ENCODE measurements at regions not wholly inside any gene's neighbourhood (a gene's known extent, or its start where the extent isn't known, plus 50 kb on each side); places are given as distances from the start of the nearest gene placed in this dataset.

DNA sequence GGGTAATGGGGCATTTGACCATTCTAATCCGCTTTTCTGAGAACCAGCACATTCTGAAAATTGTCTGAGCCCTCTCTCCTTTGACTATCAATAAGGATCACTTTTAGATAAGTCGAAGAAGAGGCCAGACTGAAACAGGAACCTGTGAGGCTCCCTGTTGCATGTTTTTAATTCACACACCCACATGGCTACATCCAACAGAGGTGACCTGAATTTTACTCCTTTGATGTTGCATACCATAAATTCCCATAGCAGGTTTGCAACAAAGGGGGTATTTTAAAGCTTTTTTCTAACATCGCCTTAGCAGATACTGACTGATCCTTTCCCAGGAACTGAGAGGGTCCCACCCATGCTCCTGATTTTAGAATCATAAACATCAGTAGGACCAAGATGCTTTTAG, 450.8 kb downstream of the USP25 start:
- H3K36me3 Mint-ChIP-seq (ENCODE audit: insufficient read depth, unreplicated experiment), result no peaks in the 10 kb centered on the region
- no TSS peak for BruUV-seq (replicated peaks)

DNA sequence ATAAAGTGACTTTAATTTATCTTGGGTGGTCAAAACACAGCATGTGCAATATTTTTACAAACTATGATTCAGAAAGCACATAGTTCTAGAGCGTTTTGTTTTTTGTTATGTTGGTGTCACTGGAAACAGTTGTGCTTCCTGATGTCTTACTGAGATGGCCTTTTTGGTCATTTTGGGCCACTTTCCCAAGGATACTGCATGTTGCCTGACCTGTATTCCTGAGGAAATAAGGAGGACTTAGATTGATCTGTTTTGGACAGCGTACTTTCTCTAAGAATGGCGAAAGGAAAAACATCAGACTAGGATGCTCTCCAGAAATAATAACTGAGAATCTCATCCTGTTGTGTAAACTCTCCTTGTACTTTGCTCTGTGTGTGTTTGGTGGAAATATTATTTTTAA, 451.2 kb downstream of the USP25 start:
- BruUV-seq (replicated peaks), result no TSS peak
- intact Hi-C loops (cut with micrococcal nuclease; ENCODE audit: unreplicated experiment), result no loop called here
- no peaks in the 10 kb centered on the region for H3K27me3 Mint-ChIP-seq (ENCODE audit: unreplicated experiment)
- no peaks in the 10 kb centered on the region for H3K9me3 Mint-ChIP-seq (ENCODE audit: low read depth, unreplicated experiment)
- no peaks in the 10 kb centered on the region for H3K4me1 Mint-ChIP-seq (ENCODE audit: low read depth, unreplicated experiment)
- CTCF ChIA-PET, result no interaction called here
- H3K36me3 Mint-ChIP-seq (ENCODE audit: insufficient read depth, unreplicated experiment), result no peaks in the 10 kb centered on the region
- H3K4me3 Mint-ChIP-seq (ENCODE audit: low read depth, unreplicated experiment), result no peak overlapping the region
- TF ChIP-seq, protein P1, sequence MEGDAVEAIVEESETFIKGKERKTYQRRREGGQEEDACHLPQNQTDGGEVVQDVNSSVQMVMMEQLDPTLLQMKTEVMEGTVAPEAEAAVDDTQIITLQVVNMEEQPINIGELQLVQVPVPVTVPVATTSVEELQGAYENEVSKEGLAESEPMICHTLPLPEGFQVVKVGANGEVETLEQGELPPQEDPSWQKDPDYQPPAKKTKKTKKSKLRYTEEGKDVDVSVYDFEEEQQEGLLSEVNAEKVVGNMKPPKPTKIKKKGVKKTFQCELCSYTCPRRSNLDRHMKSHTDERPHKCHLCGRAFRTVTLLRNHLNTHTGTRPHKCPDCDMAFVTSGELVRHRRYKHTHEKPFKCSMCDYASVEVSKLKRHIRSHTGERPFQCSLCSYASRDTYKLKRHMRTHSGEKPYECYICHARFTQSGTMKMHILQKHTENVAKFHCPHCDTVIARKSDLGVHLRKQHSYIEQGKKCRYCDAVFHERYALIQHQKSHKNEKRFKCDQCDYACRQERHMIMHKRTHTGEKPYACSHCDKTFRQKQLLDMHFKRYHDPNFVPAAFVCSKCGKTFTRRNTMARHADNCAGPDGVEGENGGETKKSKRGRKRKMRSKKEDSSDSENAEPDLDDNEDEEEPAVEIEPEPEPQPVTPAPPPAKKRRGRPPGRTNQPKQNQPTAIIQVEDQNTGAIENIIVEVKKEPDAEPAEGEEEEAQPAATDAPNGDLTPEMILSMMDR (IDR thresholded peaks at IDR 0.05; ENCODE audit: unreplicated experiment), result no peak
- H3K27ac Mint-ChIP-seq (ENCODE audit: unreplicated experiment), result no peak overlapping the region
- no peak for DNase-seq

More for the DNA sequence above, 450.8 kb downstream of the USP25 start:
- Mint-ChIP-seq H3K4me3 (ENCODE audit: low read depth, unreplicated experiment) (no peak overlapping the region), H3K27me3 (ENCODE audit: unreplicated experiment) (no peaks in the 10 kb centered on the region), H3K4me1 (ENCODE audit: low read depth, unreplicated experiment) (no peaks in the 10 kb centered on the region), H3K27ac (ENCODE audit: unreplicated experiment) (no peak overlapping the region), H3K9me3 (ENCODE audit: low read depth, unreplicated experiment) (no peaks in the 10 kb centered on the region)
- intact Hi-C loops (cut with micrococcal nuclease; ENCODE audit: unreplicated experiment), result no loop called here
- TF ChIP-seq, protein P1 (IDR thresholded peaks at IDR 0.05; ENCODE audit: unreplicated experiment), result no peak
- CTCF ChIA-PET, result no interaction called here
- DNase-seq, result no peak

DNA sequence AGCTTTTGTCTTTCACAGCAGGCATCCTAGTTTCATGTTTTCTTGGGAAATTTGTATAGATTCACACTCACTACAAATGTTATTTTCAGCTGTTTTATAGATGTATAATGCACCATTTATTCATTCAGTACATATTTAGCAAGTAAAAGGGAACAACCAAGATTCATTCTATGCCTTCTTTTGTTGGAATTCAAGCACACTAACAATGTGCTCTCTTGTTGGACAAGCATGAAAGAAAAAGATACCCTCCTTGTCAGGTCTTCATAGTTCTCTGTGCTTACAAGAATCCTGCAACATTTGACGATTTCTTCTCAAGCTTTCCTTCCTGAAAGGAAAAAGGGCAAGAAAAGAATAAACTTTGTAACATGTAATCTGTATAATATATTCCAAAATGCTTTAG, 456.0 kb downstream of the USP25 start:
- intact Hi-C loops (cut with micrococcal nuclease; ENCODE audit: unreplicated experiment), result no loop called here
- CTCF ChIA-PET, result no interaction called here
- Mint-ChIP-seq H3K4me1 (ENCODE audit: low read depth, unreplicated experiment) (peaks cover 14% of the 10 kb centered on the region), H3K4me3 (ENCODE audit: low read depth, unreplicated experiment) (no peak overlapping the region), H3K27me3 (ENCODE audit: unreplicated experiment) (no peaks in the 10 kb centered on the region), H3K9me3 (ENCODE audit: low read depth, unreplicated experiment) (no peaks in the 10 kb centered on the region), H3K27ac (ENCODE audit: unreplicated experiment) (no peak overlapping the region), H3K36me3 (ENCODE audit: insufficient read depth, unreplicated experiment) (no peaks in the 10 kb centered on the region)
- no peak for DNase-seq
- TF ChIP-seq, protein P1 (IDR thresholded peaks at IDR 0.05; ENCODE audit: unreplicated experiment), result no peak
- no TSS peak for BruUV-seq (replicated peaks)

GRCh38 chr21:16186742-16187141, 457.0 kb downstream of the USP25 start:
- no TSS peak for BruUV-seq (replicated peaks)
- no peak for DNase-seq
- Mint-ChIP-seq H3K27me3 (ENCODE audit: unreplicated experiment) (no peaks in the 10 kb centered on the region), H3K4me1 (ENCODE audit: low read depth, unreplicated experiment) (peaks cover 14% of the 10 kb centered on the region), H3K9me3 (ENCODE audit: low read depth, unreplicated experiment) (no peaks in the 10 kb centered on the region), H3K4me3 (ENCODE audit: low read depth, unreplicated experiment) (no peak overlapping the region), H3K36me3 (ENCODE audit: insufficient read depth, unreplicated experiment) (no peaks in the 10 kb centered on the region), H3K27ac (ENCODE audit: unreplicated experiment) (no peak overlapping the region)
- intact Hi-C loops (cut with micrococcal nuclease; ENCODE audit: unreplicated experiment), result no loop called here
- CTCF ChIA-PET, result no interaction called here
- TF ChIP-seq, protein P1 (IDR thresholded peaks at IDR 0.05; ENCODE audit: unreplicated experiment), result no peak
